ENCODE measurements at regions not wholly inside any gene's neighbourhood (a gene's known extent, or its start where the extent isn't known, plus 50 kb on each side); places are given as distances from the start of the nearest gene placed in this dataset.

- H3K36me3 ChIP-seq (ENCODE audit: low read depth) = no peaks in the 10 kb centered on the region
- DNase-seq = no peak
- H3K4me3 ChIP-seq = no peak overlapping the region
- intact Hi-C loops (cut with DNase I, micrococcal nuclease) = no loop called here
- ATAC-seq = no peak
- TF ChIP-seq CTCF (IDR thresholded peaks at IDR 0.05) = no peak
- no peaks in the 10 kb centered on the region for H3K4me1 ChIP-seq (ENCODE audit: low read depth)
- H3K9me3 ChIP-seq = no peaks in the 10 kb centered on the region
Observed at GRCh38 chr5:123748239-123748638, 236.3 kb downstream of the CSNK1G3 start.

GRCh38 chr5:123746683-123747360, 234.8 kb downstream of the CSNK1G3 start:
- no peak for DNase-seq
- no peak for TF ChIP-seq CTCF (IDR thresholded peaks at IDR 0.05)
- intact Hi-C loops (cut with DNase I, micrococcal nuclease) = no loop called here
- Histone ChIP-seq H3K36me3 (ENCODE audit: low read depth) (no peaks in the 10 kb centered on the region), H3K4me1 (ENCODE audit: low read depth) (no peaks in the 10 kb centered on the region), H3K4me3 (no peak overlapping the region), H3K9me3 (no peaks in the 10 kb centered on the region)
- no peak for ATAC-seq

- Histone ChIP-seq H3K4me3 (no peak overlapping the region), H3K36me3 (ENCODE audit: low read depth) (no peaks in the 10 kb centered on the region), H3K4me1 (ENCODE audit: low read depth) (no peaks in the 10 kb centered on the region), H3K9me3 (no peaks in the 10 kb centered on the region)
- no peak for DNase-seq
- no peak for TF ChIP-seq CTCF (IDR thresholded peaks at IDR 0.05)
- intact Hi-C loops (cut with DNase I, micrococcal nuclease) = no loop called here
- no peak for ATAC-seq
Observed at GRCh38 chr5:123743990-123744583, 232.1 kb downstream of the CSNK1G3 start.

- no peak for ATAC-seq
- Histone ChIP-seq H3K36me3 (ENCODE audit: low read depth) (no peaks in the 10 kb centered on the region), H3K9me3 (peaks cover 17% of the 10 kb centered on the region), H3K4me3 (no peak overlapping the region), H3K4me1 (ENCODE audit: low read depth) (no peaks in the 10 kb centered on the region)
- no peak for TF ChIP-seq CTCF (IDR thresholded peaks at IDR 0.05)
- intact Hi-C loops (cut with DNase I, micrococcal nuclease) = no loop called here
- no peak for DNase-seq
Observed at GRCh38 chr5:123735384-123735783, 223.4 kb downstream of the CSNK1G3 start.

- H3K36me3 ChIP-seq (ENCODE audit: low read depth) = no peaks in the 10 kb centered on the region
- no peak overlapping the region for H3K4me3 ChIP-seq
- ATAC-seq = no peak
- H3K9me3 ChIP-seq = peaks cover 17% of the 10 kb centered on the region
- intact Hi-C loops (cut with DNase I, micrococcal nuclease) = no loop called here
- no peak for TF ChIP-seq CTCF (IDR thresholded peaks at IDR 0.05)
- no peak for DNase-seq
- H3K4me1 ChIP-seq (ENCODE audit: low read depth) = no peaks in the 10 kb centered on the region
Observed at GRCh38 chr5:123732257-123732656, 220.3 kb downstream of the CSNK1G3 start.

Data from mucosa of descending colon (tissue), 3 donors.